ENCODE measurements at regions not wholly inside any gene's neighbourhood (a gene's known extent, or its start where the extent isn't known, plus 50 kb on each side); places are given as distances from the start of the nearest gene placed in this dataset.
A peak's percentile ranks its signal among the peaks of the same experiment; 100 is the strongest.

DNA sequence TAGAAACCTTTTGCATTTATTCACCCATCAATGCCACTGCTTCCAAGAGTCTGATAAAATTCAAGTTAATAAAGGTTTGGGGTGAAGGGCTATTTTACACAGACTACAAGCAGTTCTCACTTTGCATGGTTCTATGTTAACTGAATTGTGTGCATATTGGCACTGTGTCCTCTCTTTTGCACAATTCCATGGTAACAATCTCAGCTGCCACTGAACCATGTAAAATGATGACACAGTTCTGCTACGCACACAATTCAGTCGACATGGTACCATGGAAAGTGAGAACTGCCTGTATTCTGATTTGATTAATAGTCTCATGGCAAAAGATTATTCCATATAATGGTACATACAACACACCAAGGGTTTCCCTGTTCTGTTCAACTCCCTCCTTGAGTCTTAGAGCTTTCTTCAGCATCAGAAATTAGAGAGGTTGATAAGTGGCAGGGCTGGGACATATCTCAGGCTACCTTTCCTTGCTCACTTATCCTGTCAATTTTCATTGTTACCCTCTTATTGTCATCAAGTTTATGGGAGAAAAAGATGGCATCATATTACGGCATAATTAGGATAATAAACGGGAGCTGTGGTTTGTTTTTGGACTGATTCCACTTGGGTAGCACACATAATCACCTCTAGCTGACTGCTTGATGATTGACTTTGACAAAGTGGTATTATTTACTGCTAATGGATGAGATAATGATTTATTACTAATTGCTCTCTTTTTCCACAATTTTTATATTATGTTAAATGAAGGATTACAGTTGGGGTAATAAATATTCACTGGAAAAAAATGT lies 139.3 kb upstream of the CREB1 start:
- Histone ChIP-seq H2AFZ (ENCODE audit: low read depth, low read length) (no peak overlapping the region), H3K4me1 (ENCODE audit: insufficient read depth, low read length) (peaks cover 23% of the 10 kb centered on the region), H3K4me3 (ENCODE audit: insufficient read depth, low read depth, low read length) (no peak overlapping the region), H3K27me3 (ENCODE audit: insufficient read depth, low read length) (no peaks in the 10 kb centered on the region), H3K27ac (ENCODE audit: low read depth, low read length) (no peak overlapping the region), H3K79me2 (ENCODE audit: insufficient read depth, low read length) (no peaks in the 10 kb centered on the region), H3K9me3 (ENCODE audit: insufficient read depth, low read depth, low read length) (no peaks in the 10 kb centered on the region), H3K4me2 (ENCODE audit: low read length) (no peak overlapping the region), H3K36me3 (ENCODE audit: insufficient read depth, low read length) (no peaks in the 10 kb centered on the region), H3K9ac (ENCODE audit: low read length) (no peak overlapping the region), H4K20me1 (ENCODE audit: insufficient read depth, low read length) (no peaks in the 10 kb centered on the region)
- TF ChIP-seq EZH2 (IDR thresholded peaks at IDR 0.05; ENCODE audit: insufficient read depth, low read length): no peak
- TF ChIP-seq, protein P1, sequence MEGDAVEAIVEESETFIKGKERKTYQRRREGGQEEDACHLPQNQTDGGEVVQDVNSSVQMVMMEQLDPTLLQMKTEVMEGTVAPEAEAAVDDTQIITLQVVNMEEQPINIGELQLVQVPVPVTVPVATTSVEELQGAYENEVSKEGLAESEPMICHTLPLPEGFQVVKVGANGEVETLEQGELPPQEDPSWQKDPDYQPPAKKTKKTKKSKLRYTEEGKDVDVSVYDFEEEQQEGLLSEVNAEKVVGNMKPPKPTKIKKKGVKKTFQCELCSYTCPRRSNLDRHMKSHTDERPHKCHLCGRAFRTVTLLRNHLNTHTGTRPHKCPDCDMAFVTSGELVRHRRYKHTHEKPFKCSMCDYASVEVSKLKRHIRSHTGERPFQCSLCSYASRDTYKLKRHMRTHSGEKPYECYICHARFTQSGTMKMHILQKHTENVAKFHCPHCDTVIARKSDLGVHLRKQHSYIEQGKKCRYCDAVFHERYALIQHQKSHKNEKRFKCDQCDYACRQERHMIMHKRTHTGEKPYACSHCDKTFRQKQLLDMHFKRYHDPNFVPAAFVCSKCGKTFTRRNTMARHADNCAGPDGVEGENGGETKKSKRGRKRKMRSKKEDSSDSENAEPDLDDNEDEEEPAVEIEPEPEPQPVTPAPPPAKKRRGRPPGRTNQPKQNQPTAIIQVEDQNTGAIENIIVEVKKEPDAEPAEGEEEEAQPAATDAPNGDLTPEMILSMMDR (IDR thresholded peaks at IDR 0.05; ENCODE audit: insufficient read depth, low read depth, low read length): no peak
- H3K4me1 Mint-ChIP-seq (ENCODE audit: low read depth, unreplicated experiment): peaks cover 23% of the 10 kb centered on the region
- FAIRE-seq (no peak), DNase-seq (ENCODE audit: low read depth) (no peak)
- H3K9me3 Mint-ChIP-seq (ENCODE audit: unreplicated experiment): peaks cover 4% of the 10 kb centered on the region
- no peaks in the 10 kb centered on the region for H3K27me3 Mint-ChIP-seq (ENCODE audit: low read depth, unreplicated experiment)
- no peak overlapping the region for H3K27ac Mint-ChIP-seq (ENCODE audit: unreplicated experiment)
- no peak overlapping the region for H3K4me3 Mint-ChIP-seq (ENCODE audit: unreplicated experiment)
- no peaks in the 10 kb centered on the region for H3K36me3 Mint-ChIP-seq (ENCODE audit: low read depth, unreplicated experiment)

DNA sequence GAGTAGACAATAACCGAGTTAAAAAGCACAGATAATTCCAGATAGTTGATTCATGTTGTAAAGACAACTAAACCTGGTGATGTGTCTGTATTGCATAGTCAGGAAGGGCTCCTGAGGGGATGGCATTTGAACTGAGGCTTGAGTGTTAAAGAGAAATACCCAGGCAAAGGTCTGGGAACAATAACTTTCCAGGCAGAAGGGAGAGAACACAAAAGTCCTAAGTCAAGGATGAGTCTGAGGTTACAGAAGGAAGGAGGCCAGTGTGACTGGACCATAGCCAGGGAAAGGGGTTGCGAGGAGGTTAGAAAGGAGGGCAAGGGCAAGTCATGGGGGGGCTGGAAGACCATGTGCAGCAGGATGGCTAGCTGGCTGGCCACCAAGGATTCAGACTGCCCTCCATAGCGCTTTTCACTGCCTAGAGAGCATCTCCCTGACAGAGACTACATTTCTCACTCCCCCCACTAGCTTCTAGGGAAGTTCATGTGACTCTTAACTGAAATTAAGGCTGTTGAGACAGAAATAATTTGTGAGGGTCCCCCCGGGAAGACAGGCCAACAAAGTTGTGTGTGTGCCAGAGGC lies 135.5 kb upstream of the CREB1 start:
- H3K27ac Mint-ChIP-seq (ENCODE audit: unreplicated experiment): peak overlapping the region; percentile 97
- H3K4me2 ChIP-seq (ENCODE audit: low read length): peak overlapping the region; percentile 43
- peaks cover 22% of the 10 kb centered on the region for H3K4me1 ChIP-seq (ENCODE audit: insufficient read depth, low read length)
- DNase-seq (ENCODE audit: low read depth) (peak; percentile 45), FAIRE-seq (no peak)
- H3K4me3 Mint-ChIP-seq (ENCODE audit: unreplicated experiment): no peak overlapping the region
- no peak for TF ChIP-seq EZH2 (IDR thresholded peaks at IDR 0.05; ENCODE audit: insufficient read depth, low read length)
- TF ChIP-seq, protein P1 (IDR thresholded peaks at IDR 0.05; ENCODE audit: insufficient read depth, low read depth, low read length): no peak
- H3K9ac ChIP-seq (ENCODE audit: low read length): peak overlapping the region; percentile 80
- H4K20me1 ChIP-seq (ENCODE audit: insufficient read depth, low read length): no peaks in the 10 kb centered on the region
- H3K4me3 ChIP-seq (ENCODE audit: insufficient read depth, low read depth, low read length): no peak overlapping the region
- no peaks in the 10 kb centered on the region for H3K36me3 Mint-ChIP-seq (ENCODE audit: low read depth, unreplicated experiment)
- no peak overlapping the region for H2AFZ ChIP-seq (ENCODE audit: low read depth, low read length)
- H3K79me2 ChIP-seq (ENCODE audit: insufficient read depth, low read length): no peaks in the 10 kb centered on the region
- H3K27ac ChIP-seq (ENCODE audit: low read depth, low read length): peak overlapping the region; percentile 98
- H3K36me3 ChIP-seq (ENCODE audit: insufficient read depth, low read length): no peaks in the 10 kb centered on the region
- peaks cover 29% of the 10 kb centered on the region for H3K4me1 Mint-ChIP-seq (ENCODE audit: low read depth, unreplicated experiment)
- H3K27me3 ChIP-seq (ENCODE audit: insufficient read depth, low read length): no peaks in the 10 kb centered on the region
- H3K9me3 Mint-ChIP-seq (ENCODE audit: unreplicated experiment): peaks cover 7% of the 10 kb centered on the region
- H3K27me3 Mint-ChIP-seq (ENCODE audit: low read depth, unreplicated experiment): no peaks in the 10 kb centered on the region
- H3K9me3 ChIP-seq (ENCODE audit: insufficient read depth, low read depth, low read length): no peaks in the 10 kb centered on the region
